Endothelial cell of umbilical vein (primary cell): ENCODE measurements at regions not wholly inside any gene's neighbourhood (a gene's known extent, or its start where the extent isn't known, plus 50 kb on each side); places are given as distances from the start of the nearest gene placed in this dataset.

Experiments
- BruUV-seq: library from RNA; stranded (reverse); fragments of 400-500 nt; replicated peaks from 2 replicates; lab custom pipeline; 2021; lab: Mats Ljungman, UMichigan
- CTCF ChIA-PET: fragments of 300-600, 350-600 bp; sonication (Branson Sonifier 250); formaldehyde crosslinking; loops from one replicate; lab custom pipeline; 2021; ENCODE audit warnings: antibody characterized with exemption, inconsistent platforms; lab: Charles Lee
- POLR2A ChIA-PET: fragments of 300-600, 350-600 bp; sonication (Branson Sonifier 250); formaldehyde crosslinking; loops from one replicate; lab custom pipeline; 2021; ENCODE audit warnings: antibody characterized with exemption, inconsistent platforms; lab: Charles Lee
- DNase-seq: peaks from one replicate; pipeline ENCODE4 v3.0.0-alpha.2; 2011; ENCODE audit warnings: low read depth, low spot score
- FAIRE-seq: peaks from 2 replicates; lab custom pipeline; 2011; peaks lifted over from hg19 to GRCh38; lab: Jason Lieb, UNC
- H2AFZ ChIP-seq: 2 replicates; pipeline ENCODE4 v1.6.0; 2012; ENCODE audit warnings: low read depth, low read length, control low read depth, inconsistent platforms
- H3K27ac ChIP-seq: 2 replicates; pipeline ENCODE4 v1.5.1; 2011; ENCODE audit warnings: low read depth, mild to moderate bottlenecking, control low read depth, low read length, moderate library complexity; ENCODE audit not compliant: insufficient read depth
- H3K27me3 ChIP-seq, 2 experiments: 2 replicates each; pipeline versions ENCODE4 v1.6.0 to v1.6.1; 2011; ENCODE audit warnings: low read length in 2 of 2, mixed read lengths in 1 of 2; ENCODE audit not compliant: control insufficient read depth in 2 of 2, insufficient read depth in 2 of 2
- H3K36me3 ChIP-seq, 2 experiments: 2 replicates in 1 of 2; 3 replicates in 1 of 2; pipeline ENCODE4 v1.5.1; 2011; ENCODE audit warnings: low read length in 2 of 2, mild to moderate bottlenecking in 1 of 2, moderate library complexity in 1 of 2; ENCODE audit not compliant: control insufficient read depth in 2 of 2, insufficient read depth in 2 of 2; ENCODE audit errors: extremely low read depth in 1 of 2
- H3K4me1 ChIP-seq: 3 replicates; pipeline ENCODE4 v1.5.1; 2011; ENCODE audit warnings: mild to moderate bottlenecking, low read length; ENCODE audit not compliant: control insufficient read depth, insufficient read depth; ENCODE audit errors: extremely low read depth
- H3K4me2 ChIP-seq: 2 replicates; pipeline ENCODE4 v1.6.1; 2011; ENCODE audit warnings: low read length, control low read depth, mixed read lengths; ENCODE audit not compliant: insufficient read depth
- H3K4me3 ChIP-seq, 3 experiments: fragments of 200-600 bp in 1 of 3; sonication (generic), shearing (Covaris generic) in 1 of 3; replicated peaks in 1 of 3; 2 replicates each; pipeline ENCODE4 v1.5.1; 2011 to 2016; ENCODE audit warnings: control low read depth in 3 of 3, low read length in 3 of 3, mild to moderate bottlenecking in 2 of 3, inconsistent platforms in 1 of 3, low read depth in 1 of 3, moderate library complexity in 1 of 3; ENCODE audit not compliant: insufficient read depth in 1 of 3
- H3K79me2 ChIP-seq: 2 replicates; pipeline ENCODE4 v1.6.0; 2012; ENCODE audit warnings: low read length, inconsistent platforms; ENCODE audit not compliant: control insufficient read depth, insufficient read depth
- H3K9ac ChIP-seq: replicated peaks from 2 replicates; pipeline ENCODE3; 2011; ENCODE audit warnings: low read length, control low read depth; ENCODE audit not compliant: insufficient read depth; ENCODE audit errors: extremely low read depth
- H3K9me1 ChIP-seq: replicated peaks from 3 replicates; pipeline ENCODE4 v1.6.0; 2011; ENCODE audit warnings: mild to moderate bottlenecking, low read length; ENCODE audit not compliant: control insufficient read depth, insufficient read depth; ENCODE audit errors: extremely low read depth
- H3K9me3 ChIP-seq: replicated peaks from 2 replicates; pipeline ENCODE4 v1.5.1; 2012; ENCODE audit warnings: low read length, inconsistent platforms; ENCODE audit not compliant: control insufficient read depth, insufficient read depth
- H4K20me1 ChIP-seq: replicated peaks from 2 replicates; pipeline ENCODE3; 2011; ENCODE audit warnings: mild to moderate bottlenecking, low read length; ENCODE audit not compliant: control insufficient read depth, insufficient read depth; ENCODE audit errors: extremely low read depth
- EZH2 ChIP-seq: IDR thresholded peaks from 2 replicates; pipeline ENCODE4 v1.6.1; 2012; ENCODE audit warnings: borderline replicate concordance, low read depth, mild to moderate bottlenecking, moderate library complexity, low read length, inconsistent platforms; ENCODE audit not compliant: severe bottlenecking
- FOS ChIP-seq: IDR thresholded peaks from 2 replicates; pipeline ENCODE4 v1.6.1; 2011; ENCODE audit warnings: mild to moderate bottlenecking, low read length, moderate library complexity, borderline replicate concordance; ENCODE audit not compliant: insufficient read depth
- GATA2 ChIP-seq: IDR thresholded peaks from 2 replicates; pipeline ENCODE4 v1.7.0; 2011; ENCODE audit warnings: low read depth, mild to moderate bottlenecking, moderate library complexity, mixed read lengths, low read length; ENCODE audit not compliant: insufficient read length, insufficient read depth
- JUN ChIP-seq: IDR thresholded peaks from 2 replicates; pipeline ENCODE4 v1.6.1; 2011; ENCODE audit warnings: borderline replicate concordance, low read depth; ENCODE audit not compliant: insufficient read length, insufficient read depth
- MYC ChIP-seq: IDR thresholded peaks from one replicate; pipeline ENCODE4 v1.6.1; 2011; ENCODE audit warnings: mild to moderate bottlenecking, low read depth, low read length
- POLR2A ChIP-seq: IDR thresholded peaks from 2 replicates; pipeline ENCODE4 v1.6.1; 2012; ENCODE audit warnings: low read depth, mild to moderate bottlenecking, control low read depth, low read length
- POLR2AphosphoS5 ChIP-seq: IDR thresholded peaks from 2 replicates; pipeline ENCODE4 v1.6.1; 2012; ENCODE audit warnings: low read depth, mild to moderate bottlenecking, control low read depth, low read length, moderate library complexity; ENCODE audit not compliant: insufficient read depth
- dilution Hi-C: fragments of 300-500 bp; cut with MboI; formaldehyde crosslinking; loops from one replicate; pipeline ENCODE4 v1.15.0; 2019; ENCODE audit warnings: low sequenced_read_pairs; ENCODE audit not compliant: extremely low pct_ligation_motif_present
- intact Hi-C: fragments of 100-400 bp; cut with micrococcal nuclease; formaldehyde crosslinking; loops from one replicate; pipeline ENCODE4 v1.10.0; 2022
- TF ChIP-seq, protein P1 (sequence below), 2 donors: IDR thresholded peaks; 1 replicate in 1 of 2; 2 replicates in 1 of 2; pipeline ENCODE4 v1.5.1; 2011; ENCODE audit warnings: low read length in 2 of 2, mild to moderate bottlenecking in 2 of 2, moderate library complexity in 2 of 2, control low read depth in 1 of 2, inconsistent platforms in 1 of 2, low read depth in 1 of 2; ENCODE audit not compliant: insufficient read depth in 1 of 2; ENCODE audit errors: extremely low read depth in 1 of 2
- TF ChIP-seq, protein P2 (sequence below): IDR thresholded peaks from 2 replicates; pipeline ENCODE4 v1.6.1; 2011; ENCODE audit not compliant: insufficient read depth, insufficient read length

DNA sequence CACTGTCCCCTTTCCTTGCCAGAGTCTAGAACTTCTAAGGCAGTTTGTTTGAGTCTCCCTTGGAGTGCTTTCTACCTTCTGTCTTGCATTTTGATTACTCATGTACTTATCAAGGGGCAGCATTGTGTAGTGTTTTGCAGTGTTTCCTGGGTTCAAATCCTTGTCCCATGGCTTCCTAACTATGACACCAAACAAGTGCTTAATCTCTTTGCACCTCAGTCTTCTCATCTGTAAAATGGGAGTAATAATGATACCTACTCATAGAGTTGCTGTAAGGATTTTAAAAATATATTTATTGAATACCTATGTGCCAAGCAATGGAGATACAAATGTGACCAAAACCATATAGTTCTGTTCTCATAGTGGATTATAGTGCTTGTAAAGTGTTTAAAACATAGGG is 105.5 kb upstream of the PKDCC start:
- no peak overlapping the region for H3K4me2 ChIP-seq
- dilution Hi-C loops, result no loop called here
- no peaks in the 10 kb centered on the region for H4K20me1 ChIP-seq
- FAIRE-seq (no peak), DNase-seq (no peak)
- TF ChIP-seq POLR2AphosphoS5 (no peak), EZH2 (no peak), GATA2 (no peak), MYC (no peak), JUN (no peak), FOS (no peak), POLR2A (no peak)
- TF ChIP-seq, protein P1, sequence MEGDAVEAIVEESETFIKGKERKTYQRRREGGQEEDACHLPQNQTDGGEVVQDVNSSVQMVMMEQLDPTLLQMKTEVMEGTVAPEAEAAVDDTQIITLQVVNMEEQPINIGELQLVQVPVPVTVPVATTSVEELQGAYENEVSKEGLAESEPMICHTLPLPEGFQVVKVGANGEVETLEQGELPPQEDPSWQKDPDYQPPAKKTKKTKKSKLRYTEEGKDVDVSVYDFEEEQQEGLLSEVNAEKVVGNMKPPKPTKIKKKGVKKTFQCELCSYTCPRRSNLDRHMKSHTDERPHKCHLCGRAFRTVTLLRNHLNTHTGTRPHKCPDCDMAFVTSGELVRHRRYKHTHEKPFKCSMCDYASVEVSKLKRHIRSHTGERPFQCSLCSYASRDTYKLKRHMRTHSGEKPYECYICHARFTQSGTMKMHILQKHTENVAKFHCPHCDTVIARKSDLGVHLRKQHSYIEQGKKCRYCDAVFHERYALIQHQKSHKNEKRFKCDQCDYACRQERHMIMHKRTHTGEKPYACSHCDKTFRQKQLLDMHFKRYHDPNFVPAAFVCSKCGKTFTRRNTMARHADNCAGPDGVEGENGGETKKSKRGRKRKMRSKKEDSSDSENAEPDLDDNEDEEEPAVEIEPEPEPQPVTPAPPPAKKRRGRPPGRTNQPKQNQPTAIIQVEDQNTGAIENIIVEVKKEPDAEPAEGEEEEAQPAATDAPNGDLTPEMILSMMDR (IDR thresholded peaks at IDR 0.05; ENCODE audit: extremely low read depth in 1 of 2, insufficient read depth in 1 of 2, low read depth in 1 of 2, low read length in 2 of 2), result no peak
- TF ChIP-seq, protein P2, sequence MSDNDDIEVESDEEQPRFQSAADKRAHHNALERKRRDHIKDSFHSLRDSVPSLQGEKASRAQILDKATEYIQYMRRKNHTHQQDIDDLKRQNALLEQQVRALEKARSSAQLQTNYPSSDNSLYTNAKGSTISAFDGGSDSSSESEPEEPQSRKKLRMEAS, result no peak
- H3K79me2 ChIP-seq, result no peaks in the 10 kb centered on the region
- H2AFZ ChIP-seq, result no peak overlapping the region
- H3K9me3 ChIP-seq, result no peaks in the 10 kb centered on the region
- CTCF ChIA-PET, result interaction anchor here (1.2 kb wide), 1 partner anchor 64 kb away, joined by 3 read pairs; no protein-coding TSS in a partner anchor
- peaks cover 0 to 1% of the 10 kb centered on the region in 2 experiments for H3K27me3 ChIP-seq
- BruUV-seq, result no TSS peak
- no peaks in the 10 kb centered on the region for H3K4me1 ChIP-seq
- POLR2A ChIA-PET, result no interaction called here
- no peak overlapping the region for H3K9ac ChIP-seq
- no peak overlapping the region for H3K27ac ChIP-seq
- no peaks in the 10 kb centered on the region for H3K36me3 ChIP-seq
- intact Hi-C loops, result no loop called here
- H3K9me1 ChIP-seq, result no peaks in the 10 kb centered on the region
- H3K4me3 ChIP-seq, result no peak overlapping the region
